Activated B cell treated with CpG ODN at 0.5 μM for 24 hours (primary cell): ENCODE measurements at regions not wholly inside any gene's neighbourhood (a gene's known extent, or its start where the extent isn't known, plus 50 kb on each side); places are given as distances from the start of the nearest gene placed in this dataset.

Source experiments
- ATAC-seq: fragments of 200-7000 bp; cut with Tn5 transposase; one replicate; pipeline ENCODE4 v1.10.0; 2021; ENCODE audit warnings: low read depth, mild to moderate bottlenecking, moderate library complexity
- CTCF ChIA-PET: fragments of 350-600 bp; sonication (Branson Sonifier 250); formaldehyde crosslinking; loops from one replicate; lab custom pipeline; 2021; ENCODE audit warnings: antibody characterized with exemption; lab: Charles Lee
- POLR2A ChIA-PET: fragments of 350-600 bp; sonication (Branson Sonifier 250); formaldehyde crosslinking; loops from one replicate; lab custom pipeline; 2021; ENCODE audit warnings: antibody characterized with exemption; lab: Charles Lee
- DNase-seq: peaks from one replicate; pipeline ENCODE4 v3.0.0; 2022
- H3K27ac Mint-ChIP-seq: one replicate; pipeline ENCODE4 v1.8.0; 2020; ENCODE audit warnings: mixed read lengths
- H3K27me3 Mint-ChIP-seq: one replicate; pipeline ENCODE4 v1.8.0; 2021; ENCODE audit warnings: mixed read lengths
- H3K36me3 Mint-ChIP-seq: one replicate; pipeline ENCODE4 v1.8.0; 2021; ENCODE audit warnings: low read depth, mixed read lengths
- H3K4me1 Mint-ChIP-seq: one replicate; pipeline ENCODE4 v1.8.0; 2021; ENCODE audit warnings: mixed read lengths
- H3K4me3 Mint-ChIP-seq: one replicate; pipeline ENCODE4 v1.8.0; 2020; ENCODE audit warnings: mild to moderate bottlenecking, mixed read lengths
- H3K9me3 Mint-ChIP-seq: one replicate; pipeline ENCODE4 v1.8.0; 2020; ENCODE audit warnings: mixed read lengths
- CTCF ChIP-seq: fragments of 200-600 bp; IDR thresholded peaks from one replicate; pipeline ENCODE4 v1.8.0; 2022; ENCODE audit warnings: antibody characterized with exemption, mild to moderate bottlenecking
- intact Hi-C: fragments of 100-400 bp; cut with micrococcal nuclease; formaldehyde crosslinking; loops from one replicate; pipeline ENCODE4 v1.15.1; 2024

GRCh38 chr1:29475326-29475725, 239.0 kb downstream of the PTPRU start:
- POLR2A ChIA-PET = no interaction called here
- peaks cover 37% of the 10 kb centered on the region for H3K27me3 Mint-ChIP-seq
- H3K4me3 Mint-ChIP-seq = no peak overlapping the region
- H3K27ac Mint-ChIP-seq = no peak overlapping the region
- no peaks in the 10 kb centered on the region for H3K4me1 Mint-ChIP-seq
- no peak for TF ChIP-seq CTCF
- CTCF ChIA-PET = no interaction called here
- no peaks in the 10 kb centered on the region for H3K9me3 Mint-ChIP-seq
- DNase-seq (no peak), ATAC-seq (no peak)
- no peaks in the 10 kb centered on the region for H3K36me3 Mint-ChIP-seq
- intact Hi-C loops = no loop called here

GRCh38 chr1:29474274-29475244, 238.2 kb downstream of the PTPRU start:
- Mint-ChIP-seq H3K27me3 (peaks cover 36% of the 10 kb centered on the region), H3K4me1 (no peaks in the 10 kb centered on the region), H3K36me3 (no peaks in the 10 kb centered on the region), H3K27ac (no peak overlapping the region), H3K4me3 (no peak overlapping the region), H3K9me3 (no peaks in the 10 kb centered on the region)
- ATAC-seq = no peak
- ChIA-PET POLR2A (no interaction called here), CTCF (no interaction called here)
- no peak for TF ChIP-seq CTCF
- intact Hi-C loops = no loop called here
- no peak for DNase-seq

- ChIA-PET POLR2A (no interaction called here), CTCF (no interaction called here)
- Mint-ChIP-seq H3K27ac (no peak overlapping the region), H3K27me3 (peaks cover 33% of the 10 kb centered on the region), H3K36me3 (no peaks in the 10 kb centered on the region), H3K4me1 (no peaks in the 10 kb centered on the region), H3K4me3 (no peak overlapping the region), H3K9me3 (no peaks in the 10 kb centered on the region)
- intact Hi-C loops = no loop called here
- no peak for DNase-seq
- TF ChIP-seq CTCF = no peak
- ATAC-seq = no peak
These were observed 237.0 kb downstream of the PTPRU start for GRCh38 chr1:29473161-29473855.

- intact Hi-C loops = no loop called here
- no peak for DNase-seq
- CTCF ChIA-PET = no interaction called here
These were observed 235.4 kb downstream of the PTPRU start for GRCh38 chr1:29471487-29472313.

More at GRCh38 chr1:29471487-29472313, 235.4 kb downstream of the PTPRU start:
- no peaks in the 10 kb centered on the region for H3K9me3 Mint-ChIP-seq
- no peak for ATAC-seq
- no peaks in the 10 kb centered on the region for H3K4me1 Mint-ChIP-seq
- no peak overlapping the region for H3K27ac Mint-ChIP-seq
- POLR2A ChIA-PET = no interaction called here
- H3K4me3 Mint-ChIP-seq = no peak overlapping the region
- no peaks in the 10 kb centered on the region for H3K36me3 Mint-ChIP-seq
- TF ChIP-seq CTCF = no peak
- peaks cover 20% of the 10 kb centered on the region for H3K27me3 Mint-ChIP-seq
